NB4 (cell line): ENCODE measurements at regions not wholly inside any gene's neighbourhood (a gene's known extent, or its start where the extent isn't known, plus 50 kb on each side); places are given as distances from the start of the nearest gene placed in this dataset.

Experiments used
- CTCF ChIP-seq: IDR thresholded peaks from one replicate; pipeline ENCODE4 v1.5.1; 2012; ENCODE audit warnings: low read depth, low read length
- POLR2A ChIP-seq: IDR thresholded peaks from 2 replicates; pipeline ENCODE4 v1.6.1; 2011; ENCODE audit warnings: mild to moderate bottlenecking; ENCODE audit not compliant: insufficient read length; ENCODE audit errors: extremely low read depth

GRCh38 chr4:14452001-14452400 is 550.3 kb upstream of the CPEB2 start:
- no peak for TF ChIP-seq CTCF
- no peak for TF ChIP-seq POLR2A
